Fibroblast of skin of abdomen (primary cell): ENCODE measurements at regions not wholly inside any gene's neighbourhood (a gene's known extent, or its start where the extent isn't known, plus 50 kb on each side); places are given as distances from the start of the nearest gene placed in this dataset.

ENCODE experiments used
- DNase-seq: peaks from one replicate; pipeline ENCODE4 v3.0.0-alpha.2; 2013

DNA sequence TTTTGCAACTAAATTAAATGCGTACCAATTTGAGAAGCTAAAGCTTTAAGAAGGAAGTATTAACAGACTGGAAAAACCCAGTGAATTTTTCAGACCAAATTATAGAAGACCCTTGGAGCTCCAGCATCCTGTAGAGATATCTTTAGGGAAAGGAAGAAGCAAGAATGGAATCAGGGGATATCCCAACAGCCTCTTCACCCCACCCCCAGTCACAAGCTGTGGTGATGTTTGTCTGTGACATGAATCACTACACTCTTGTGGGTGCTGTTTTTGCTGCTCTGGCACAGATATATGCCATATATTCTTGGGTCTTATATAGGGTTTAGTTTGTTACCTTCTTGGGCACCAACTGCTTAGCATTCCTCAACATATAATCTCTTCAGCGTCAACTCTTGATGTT lies 78.5 kb upstream of the BCL6 start:
- DNase-seq, result no peak

DNA sequence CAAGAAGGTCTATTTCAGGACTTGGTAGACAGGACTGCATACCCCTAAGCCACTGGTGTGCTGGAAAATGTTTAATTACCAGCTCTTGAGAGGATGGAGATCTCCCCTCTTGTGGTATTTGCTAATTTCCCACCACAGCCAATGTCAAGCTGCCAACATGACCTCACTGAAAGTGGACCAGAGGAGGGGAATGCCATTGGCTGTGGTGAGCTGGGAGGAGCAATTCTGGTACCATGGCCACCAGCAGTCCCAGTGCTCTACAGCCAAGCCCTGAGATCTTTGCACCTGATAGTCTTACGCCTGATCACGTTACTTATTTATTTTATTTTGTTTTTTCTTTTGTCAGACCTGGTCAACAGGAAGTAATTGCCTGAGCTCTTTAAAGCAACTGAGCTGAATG lies 82.5 kb upstream of the BCL6 start:
- no peak for DNase-seq

DNA sequence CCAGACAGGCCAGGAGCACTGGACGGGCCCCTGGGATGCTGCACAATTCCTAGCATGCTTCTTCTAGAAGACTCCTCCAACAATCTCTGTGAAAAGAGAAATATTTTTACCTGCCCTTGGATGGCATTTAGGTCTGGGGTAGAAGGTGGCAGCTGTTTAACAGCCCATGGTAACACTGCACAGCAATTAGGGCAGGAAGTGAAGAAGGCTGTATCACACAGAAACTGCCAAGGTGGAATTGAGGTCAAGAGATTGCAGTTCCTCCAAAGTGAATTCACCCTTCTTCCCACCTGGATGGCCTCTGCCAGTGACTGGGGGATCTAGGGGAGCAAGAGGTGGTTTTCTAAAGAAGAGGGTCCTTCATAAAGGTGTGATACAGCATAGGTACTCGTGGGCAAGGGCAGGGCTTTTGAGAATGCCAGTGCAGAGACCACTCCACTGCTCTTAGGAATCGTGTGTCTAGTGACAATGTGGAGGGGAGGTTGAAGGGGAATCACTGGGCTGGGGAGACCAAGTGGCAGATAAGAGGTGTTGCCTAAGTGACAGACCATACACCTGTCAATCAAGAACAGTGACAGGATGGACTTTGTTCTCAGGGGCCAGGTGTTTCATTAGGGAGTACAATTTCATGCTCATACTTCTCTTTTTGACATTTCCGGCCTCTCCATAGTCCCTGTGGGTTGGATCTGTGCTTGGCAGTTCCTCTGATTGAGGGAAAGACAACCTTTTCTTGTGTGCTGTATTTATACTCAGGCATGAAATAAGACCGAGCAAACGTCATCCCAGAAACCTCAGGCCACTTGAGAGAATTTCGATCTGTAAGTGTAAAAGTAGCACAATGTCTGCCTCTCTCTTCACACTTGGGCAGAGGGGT lies 83.5 kb upstream of the BCL6 start:
- DNase-seq, result no peak

DNA sequence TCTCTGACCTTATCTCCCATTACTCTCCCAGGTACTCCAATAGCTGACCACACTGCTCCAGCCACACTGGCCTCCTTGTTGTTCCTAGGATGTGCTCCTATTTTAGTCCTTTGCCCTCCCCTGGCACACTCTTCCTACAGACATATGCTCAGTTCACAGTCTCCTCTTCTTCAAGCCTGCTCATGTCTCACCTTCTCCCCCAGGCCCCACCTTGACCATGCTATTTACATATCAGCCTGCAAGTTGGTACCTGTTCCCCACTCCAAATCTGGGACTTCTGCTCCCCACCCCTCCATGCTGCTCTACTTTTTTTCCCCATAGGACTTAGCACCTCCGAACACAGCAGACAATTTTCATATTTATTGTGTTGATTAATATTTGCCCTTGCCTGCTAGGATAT lies 84.9 kb upstream of the BCL6 start:
- no peak for DNase-seq

DNA sequence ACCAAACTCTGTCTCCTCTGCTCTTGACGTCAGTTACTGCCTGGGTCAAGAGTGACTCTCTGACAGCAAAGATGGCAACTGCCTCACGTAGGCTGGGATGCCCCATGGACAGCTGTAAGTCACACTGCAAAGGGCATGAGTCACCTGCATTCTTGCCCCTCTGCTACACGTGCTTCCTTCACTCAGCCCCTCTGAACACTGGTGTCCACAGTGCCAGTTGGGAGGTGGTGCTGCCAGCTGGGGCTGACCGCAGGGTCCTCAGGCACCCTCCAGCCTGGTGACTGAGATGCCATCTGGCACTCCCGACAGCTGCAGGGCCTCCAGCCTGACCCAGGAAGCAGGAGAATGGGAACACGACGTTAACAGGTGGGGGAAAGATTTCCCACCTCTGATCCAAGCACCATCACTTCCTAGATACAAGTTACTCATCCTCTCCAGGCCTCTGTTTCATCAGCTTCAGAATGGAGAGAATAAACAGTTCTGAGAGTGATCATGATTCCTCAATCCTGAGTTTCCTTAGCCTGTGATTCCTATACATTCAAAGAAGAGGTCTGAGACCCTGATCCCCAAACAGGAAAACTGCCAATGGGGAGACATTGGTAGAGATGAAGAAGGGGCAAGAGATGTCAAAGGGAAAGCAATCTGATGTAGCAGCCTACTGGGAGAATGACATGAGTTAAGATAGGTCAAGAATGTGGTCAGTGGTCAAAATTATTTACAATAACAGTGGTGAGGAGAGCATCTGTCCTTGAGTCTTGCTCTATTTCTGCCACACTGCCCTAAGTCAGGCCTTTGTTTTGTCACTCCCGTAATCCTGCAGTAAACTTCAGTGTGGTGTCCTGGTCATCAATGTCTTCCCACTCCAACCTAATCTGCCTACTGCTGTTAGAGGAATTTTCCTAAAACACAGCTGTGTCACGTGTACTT lies 86.1 kb upstream of the BCL6 start:
- DNase-seq, result no peak

DNA sequence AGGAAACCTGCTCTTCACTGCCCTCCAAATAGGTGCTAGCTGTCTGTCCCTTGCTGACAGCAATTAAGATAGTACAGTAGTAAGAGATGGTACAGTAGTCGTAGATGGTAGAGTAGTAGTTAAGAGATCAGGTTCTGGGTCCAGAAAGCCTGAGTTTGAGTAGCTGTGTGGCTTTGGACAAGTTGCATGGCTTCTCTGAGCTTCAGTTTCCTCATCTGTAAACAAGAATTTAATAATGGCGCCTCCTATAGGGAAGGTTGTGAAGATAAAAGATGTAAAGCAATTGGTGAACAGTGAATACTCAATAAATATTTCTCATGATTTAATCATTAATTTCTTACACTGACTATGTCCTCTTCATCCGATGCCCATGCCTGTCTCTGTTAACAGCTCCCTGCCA lies 86.9 kb upstream of the BCL6 start:
- no peak for DNase-seq

DNA sequence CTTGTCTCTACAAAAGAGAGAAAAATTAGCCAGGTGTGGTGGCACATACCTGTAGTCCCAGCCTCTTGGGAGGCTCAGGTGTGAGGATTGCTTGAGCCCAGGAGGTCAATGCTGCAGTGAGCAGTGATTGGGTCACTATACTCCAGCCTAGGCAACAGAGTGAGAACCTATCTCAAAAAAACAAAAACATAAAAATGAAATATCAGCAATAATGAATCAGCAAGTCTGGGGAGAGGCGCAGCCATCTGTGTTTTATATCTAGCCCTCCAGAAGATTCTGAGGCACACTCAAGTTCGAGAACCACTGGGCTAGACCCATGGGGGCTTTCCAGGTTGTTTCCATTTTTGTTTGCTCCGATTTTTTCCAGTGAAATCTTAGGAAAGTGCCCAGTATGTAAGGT lies 88.1 kb upstream of the BCL6 start:
- no peak for DNase-seq

DNA sequence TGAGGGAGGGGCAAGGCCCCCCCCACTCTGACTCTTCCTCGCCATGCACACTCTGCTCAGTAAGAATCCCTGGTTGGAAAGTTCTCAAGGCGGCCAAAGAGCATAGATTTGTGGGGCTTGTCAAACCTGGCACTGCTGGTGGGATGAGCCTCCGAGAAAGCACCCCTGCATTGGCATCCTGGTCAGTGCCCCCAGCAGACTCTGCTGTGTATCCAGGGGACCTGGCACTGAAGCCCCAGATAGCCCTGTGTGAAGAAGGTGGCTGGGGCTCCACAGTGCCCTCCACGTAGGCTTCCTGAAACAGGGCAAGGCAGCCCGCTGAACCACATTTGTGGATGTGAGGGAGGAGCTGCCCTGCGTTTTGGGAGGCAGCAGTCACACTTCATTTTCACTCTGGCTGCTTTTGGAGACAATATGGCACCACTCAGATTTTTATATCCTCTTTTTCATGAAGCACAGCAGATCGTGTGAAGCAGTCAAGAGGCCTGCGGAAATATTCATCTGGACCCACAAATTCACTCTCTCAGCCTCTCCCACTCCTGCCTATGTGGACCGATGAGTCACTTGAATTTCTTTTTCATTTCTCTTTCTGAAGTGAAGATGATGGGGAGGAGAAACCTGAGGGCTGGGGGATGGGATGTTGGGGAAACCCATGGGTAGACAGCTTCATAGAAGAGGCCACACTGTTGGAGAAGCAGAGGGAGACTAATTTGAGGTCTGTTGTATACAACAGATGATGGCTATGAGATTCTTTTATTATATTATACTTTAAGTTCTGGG lies 88.7 kb upstream of the BCL6 start:
- no peak for DNase-seq

DNA sequence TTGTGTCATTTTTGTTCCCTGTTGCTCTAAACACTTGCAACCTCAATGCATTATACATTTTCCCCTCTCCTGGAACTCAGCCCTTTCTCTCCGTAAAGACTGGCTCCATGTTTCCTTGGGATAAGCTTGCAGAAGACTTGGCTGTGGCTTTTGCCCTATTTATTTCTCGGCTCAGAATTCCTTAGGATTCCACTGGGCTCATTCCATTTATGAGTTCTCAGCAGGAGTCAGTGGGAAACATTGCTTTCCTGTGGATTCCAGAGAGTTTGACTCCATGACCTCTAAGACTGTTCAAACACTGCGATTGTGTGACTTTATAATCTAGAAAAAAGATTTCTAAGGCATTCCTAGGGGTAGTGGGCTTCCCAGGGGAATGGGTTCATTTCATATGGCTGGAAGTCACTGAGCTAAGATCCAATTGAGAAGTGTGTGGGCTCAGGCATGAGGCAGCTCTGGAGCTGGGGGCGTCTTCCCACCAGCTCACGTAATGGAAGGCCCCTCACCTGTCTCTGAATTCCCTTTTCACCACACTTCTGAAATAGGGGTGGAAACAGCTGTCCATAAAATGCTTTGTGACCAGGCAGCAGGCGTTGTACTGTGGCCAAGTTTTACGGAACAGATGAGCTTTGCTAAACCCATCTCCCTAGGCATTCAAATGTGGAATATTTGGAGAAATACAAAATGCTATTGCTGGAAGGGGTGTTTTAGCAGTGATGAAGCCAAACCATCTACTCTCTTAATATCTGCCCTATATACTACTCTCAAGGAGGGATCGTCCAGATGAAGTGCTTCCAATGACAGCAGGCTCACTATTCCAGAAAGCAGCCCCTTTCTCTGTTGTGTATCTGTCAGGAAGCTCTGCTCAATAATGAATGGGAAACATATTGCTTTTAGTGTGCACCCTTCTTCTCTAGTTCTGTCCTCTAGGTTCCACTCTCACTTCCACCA lies 91.8 kb upstream of the BCL6 start:
- peak; percentile 45 for DNase-seq

DNA sequence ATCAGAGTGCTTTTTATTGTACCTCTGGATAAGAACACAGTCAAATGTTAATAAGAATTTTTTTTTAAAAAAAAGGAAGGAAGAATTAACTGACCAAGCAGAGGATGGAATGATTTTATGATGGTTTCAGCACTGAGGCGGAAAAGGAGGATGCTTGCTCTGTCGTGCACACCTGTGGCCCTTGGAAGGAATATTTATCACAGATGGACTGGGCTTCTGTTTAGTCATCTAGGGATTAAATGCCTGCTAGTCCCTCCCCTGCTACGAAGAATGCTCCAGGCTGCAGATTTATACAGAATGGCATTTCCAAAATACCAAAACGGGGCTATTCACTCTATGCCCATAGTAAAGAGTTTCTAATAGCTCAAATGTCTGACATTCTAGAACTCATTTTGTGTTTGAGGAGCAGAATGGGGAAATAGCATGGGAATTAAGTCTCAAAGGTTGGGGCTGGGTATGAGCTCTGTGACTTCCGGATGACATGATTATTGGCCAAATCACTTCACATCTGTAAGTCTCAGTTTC lies 92.8 kb upstream of the BCL6 start:
- DNase-seq, result no peak

DNA sequence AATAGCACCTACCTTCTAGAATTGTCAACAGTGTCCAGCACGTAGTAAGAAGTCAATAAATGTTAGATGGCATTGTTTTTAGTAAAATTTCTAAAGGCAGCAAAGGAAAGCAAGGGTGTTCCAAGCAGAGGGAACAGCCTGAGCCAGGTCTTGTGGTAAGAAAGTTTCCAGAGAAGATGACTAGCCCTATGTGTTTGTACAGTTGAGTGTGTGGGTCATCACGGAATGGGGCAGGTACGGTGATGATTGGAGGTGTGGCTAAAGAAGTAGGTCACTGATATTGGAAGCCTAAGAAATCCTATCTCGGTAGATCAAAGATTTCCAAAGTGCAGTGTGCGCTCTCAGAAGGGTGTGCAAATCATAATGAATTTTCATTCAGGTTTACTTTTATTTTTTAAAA lies 94.2 kb upstream of the BCL6 start:
- no peak for DNase-seq

DNA sequence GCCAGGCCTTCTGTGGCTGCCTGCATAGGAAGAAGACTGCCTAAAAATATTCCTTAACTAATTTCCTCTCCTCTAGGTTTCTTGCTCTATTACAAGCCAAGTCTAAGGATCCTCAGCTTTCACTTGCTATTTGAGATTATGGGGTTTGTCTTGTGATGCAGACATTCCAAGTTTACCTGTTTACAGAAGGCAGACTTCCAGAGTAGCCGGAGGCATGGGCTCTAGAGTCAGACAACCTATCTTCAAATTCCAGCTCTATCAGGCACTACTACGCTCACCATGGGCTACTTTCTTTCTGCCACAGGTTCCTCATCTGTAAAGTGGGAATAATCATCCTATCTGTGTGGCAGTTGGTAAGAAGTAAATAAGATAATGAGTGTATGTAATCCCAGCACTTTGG lies 95.6 kb upstream of the BCL6 start:
- DNase-seq, result no peak

DNA sequence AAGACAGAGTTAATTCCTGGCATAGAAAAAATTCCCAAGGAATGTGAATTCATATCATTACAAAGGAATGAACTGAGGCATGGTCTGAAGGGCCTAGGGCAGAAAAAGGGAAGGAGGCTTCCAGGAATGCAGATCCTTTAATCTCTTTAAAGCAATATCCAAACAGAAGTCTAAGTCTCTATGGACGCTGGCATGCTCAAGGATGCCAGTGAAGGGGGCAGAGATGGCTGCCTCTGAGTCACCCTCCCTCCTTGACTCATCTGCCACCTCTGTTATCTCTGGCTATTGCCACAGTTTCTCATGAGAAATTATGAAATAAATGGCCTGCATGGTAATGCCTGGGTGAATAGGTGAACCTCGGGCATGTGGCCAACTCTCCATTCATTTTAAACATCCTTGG lies 96.3 kb upstream of the BCL6 start:
- peak; percentile 18 for DNase-seq

DNA sequence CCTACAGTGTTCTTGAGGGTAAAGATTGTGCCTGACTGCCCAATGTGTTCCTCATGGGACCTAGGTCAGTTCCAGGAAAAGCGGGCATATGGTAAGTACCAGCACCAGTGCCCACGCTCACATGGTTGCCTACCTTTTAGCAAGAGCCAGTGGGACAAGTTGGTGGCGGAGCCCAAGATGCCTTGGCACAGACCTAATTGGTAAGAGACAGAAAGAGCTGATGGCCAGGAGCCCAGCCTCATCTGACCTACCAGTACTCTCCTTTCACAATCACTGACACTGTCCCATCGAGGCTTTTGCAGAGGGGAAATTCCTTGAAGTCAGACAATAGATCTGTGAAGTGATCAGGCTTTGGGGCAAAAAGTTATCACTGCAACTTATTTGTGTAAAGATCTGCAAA lies 98.4 kb upstream of the BCL6 start:
- no peak for DNase-seq

DNA sequence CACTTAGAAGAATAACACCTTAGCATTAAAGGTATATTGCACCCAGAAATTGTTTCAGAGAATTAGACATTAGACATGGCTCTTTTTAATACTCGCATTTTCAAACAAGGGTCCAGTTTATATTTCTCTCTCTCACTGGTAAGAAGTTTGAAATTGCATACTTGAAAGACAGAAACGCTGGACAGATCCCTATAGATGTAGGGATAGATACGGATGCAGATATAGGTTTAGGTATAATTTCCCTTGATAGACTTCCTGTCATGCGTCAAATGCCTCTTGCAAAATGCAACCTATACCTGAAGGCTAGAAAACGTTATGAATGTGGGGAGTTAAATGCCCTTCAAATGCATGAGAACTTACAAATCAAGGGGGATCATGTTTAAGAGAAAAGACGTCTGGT lies 99.4 kb upstream of the BCL6 start:
- no peak for DNase-seq

DNA sequence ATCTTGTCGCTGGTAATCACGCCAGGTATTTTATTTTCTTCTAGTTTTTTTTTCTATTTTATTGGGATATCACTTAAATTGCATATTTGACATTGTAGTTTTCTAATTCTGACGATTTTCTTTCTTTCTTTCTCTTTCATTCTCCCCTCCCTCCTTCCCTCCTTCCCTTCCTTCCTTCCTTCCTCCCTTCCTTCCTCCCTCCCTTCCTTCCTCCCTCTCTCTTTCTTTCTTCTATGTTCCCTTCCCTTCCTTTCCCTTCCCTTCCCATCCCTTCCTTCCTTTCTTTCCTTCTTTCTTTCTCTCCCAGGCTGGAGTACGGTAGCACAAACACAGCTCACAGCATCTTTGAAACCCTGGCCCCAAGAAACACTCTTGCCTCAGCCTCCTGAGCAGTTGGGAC lies 100.6 kb upstream of the BCL6 start:
- DNase-seq, result no peak

DNA sequence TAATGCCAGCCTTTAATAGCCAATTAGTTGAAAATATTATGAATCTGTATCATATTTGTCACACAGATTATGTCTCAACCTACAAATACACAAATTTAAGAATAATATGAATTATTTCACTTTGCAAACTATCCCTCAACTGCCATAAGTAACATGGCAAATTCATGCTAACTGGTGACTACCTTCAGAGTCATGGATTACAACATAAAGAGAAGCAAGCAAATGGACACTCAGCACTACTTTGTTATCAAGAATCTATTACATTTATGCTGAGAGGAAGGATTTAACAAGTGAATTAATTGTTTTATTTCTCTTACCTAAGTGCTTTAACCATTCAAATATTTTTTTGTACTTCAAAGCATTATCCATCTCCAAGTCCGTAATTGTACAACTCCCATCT lies 103.1 kb upstream of the BCL6 start:
- no peak for DNase-seq

DNA sequence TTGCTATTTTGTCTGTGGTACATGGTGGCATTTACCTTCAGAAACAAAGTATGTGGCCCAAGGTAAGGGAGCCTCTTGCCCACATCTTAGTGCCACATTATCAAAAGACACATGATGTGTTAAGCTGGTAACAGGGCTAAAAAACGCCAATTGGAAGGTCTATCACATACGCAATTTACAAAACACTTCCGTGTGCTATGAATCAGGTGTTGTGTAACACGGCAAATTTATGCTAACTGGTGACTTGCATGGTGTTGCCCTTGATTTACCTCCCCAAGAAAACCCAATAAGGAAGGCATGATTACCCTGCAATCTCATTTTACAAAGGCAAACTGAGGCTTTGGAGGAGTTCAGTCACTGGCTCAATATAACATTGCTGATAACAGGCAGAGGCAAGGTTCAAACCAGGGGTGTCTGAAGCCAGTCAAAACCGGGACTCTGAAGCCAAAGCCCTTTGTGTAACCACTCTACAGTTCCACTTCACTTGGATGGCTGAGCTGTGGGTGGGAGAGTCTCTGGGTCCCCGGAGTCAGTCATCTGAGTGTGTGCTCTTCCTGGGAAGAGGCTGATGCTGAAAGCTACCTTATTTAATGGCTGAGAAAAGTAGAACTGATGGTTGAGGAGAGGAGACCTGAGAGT lies 103.9 kb upstream of the BCL6 start:
- DNase-seq, result no peak

DNA sequence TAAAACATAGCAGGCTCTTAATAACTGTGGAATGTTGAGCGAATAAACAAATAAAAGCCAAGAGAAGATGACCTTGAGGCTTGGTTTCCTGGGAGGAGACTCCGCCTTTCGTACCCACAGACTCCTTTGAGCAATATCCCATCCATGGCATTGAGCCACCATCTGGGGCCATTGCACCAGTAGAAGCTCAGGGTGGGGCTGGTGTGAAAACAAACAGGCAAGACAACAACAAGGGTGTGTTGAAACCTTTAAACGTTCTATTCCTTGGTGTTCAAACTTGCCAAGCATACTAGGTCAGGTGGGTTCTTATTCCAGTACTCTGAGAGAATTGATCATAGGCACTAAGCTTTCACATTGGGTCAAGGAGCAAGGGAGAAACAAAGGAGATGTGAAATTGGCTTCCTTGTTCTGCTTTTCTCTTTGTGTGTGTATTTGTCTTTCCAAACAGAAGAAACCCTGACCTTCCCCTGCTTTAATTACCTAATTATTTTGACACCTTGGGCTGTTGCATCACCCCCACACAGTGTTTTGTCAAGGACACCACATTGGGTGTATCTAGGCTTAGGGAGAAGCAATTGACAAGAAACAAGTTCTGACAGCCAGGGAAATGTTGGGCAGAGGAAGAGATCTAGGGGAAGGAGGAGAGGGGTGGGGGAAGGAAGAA lies 105.1 kb upstream of the BCL6 start:
- no peak for DNase-seq
